Activated T-cell treated with anti-CD3 and anti-CD28 coated beads, Interleukin-2, amount 50 U/mL, for 72 hours (primary cell): ENCODE measurements at regions not wholly inside any gene's neighbourhood (a gene's known extent, or its start where the extent isn't known, plus 50 kb on each side); places are given as distances from the start of the nearest gene placed in this dataset.

ENCODE experiments used
- ATAC-seq, 2 donors: fragments of 150-1000 bp; cut with Tn5 transposase; replicated peaks in 1 of 2; 2 replicates each; pipeline ENCODE4 v1.10.0; 2021; ENCODE audit warnings: moderate library complexity in 2 of 2, mild to moderate bottlenecking in 1 of 2
- DNase-seq, 2 donors: peaks; one replicate each; pipeline ENCODE4 v3.0.0; 2021 to 2022; ENCODE audit warnings: mixed read lengths in 1 of 2
- H3K27ac Mint-ChIP-seq: one replicate; pipeline ENCODE4 v1.8.0; 2022; ENCODE audit warnings: mild to moderate bottlenecking, moderate library complexity, mixed read lengths
- H3K27me3 Mint-ChIP-seq: one replicate; pipeline ENCODE4 v1.8.0; 2022; ENCODE audit warnings: low read depth, mixed read lengths
- H3K36me3 Mint-ChIP-seq, 2 donors: one replicate each; pipeline ENCODE4 v1.8.0; 2022; ENCODE audit warnings: mixed read lengths in 2 of 2, mild to moderate bottlenecking in 1 of 2; ENCODE audit not compliant: insufficient read depth in 2 of 2
- H3K4me1 Mint-ChIP-seq: one replicate; pipeline ENCODE4 v1.8.0; 2022; ENCODE audit warnings: low read depth, mixed read lengths
- H3K4me3 Mint-ChIP-seq, 2 donors: one replicate each; pipeline ENCODE4 v1.8.0; 2022; ENCODE audit warnings: mild to moderate bottlenecking in 2 of 2, mixed read lengths in 2 of 2, moderate library complexity in 2 of 2
- H3K9me3 Mint-ChIP-seq, 2 donors: one replicate each; pipeline ENCODE4 v1.8.0; 2022; ENCODE audit warnings: mixed read lengths in 2 of 2

GRCh38 chr3:45337839-45338470, 50.4 kb upstream of the LARS2 start:
- H3K27me3 Mint-ChIP-seq: peaks cover 13% of the 10 kb centered on the region
- no peak for ATAC-seq

More at GRCh38 chr3:45337839-45338470, 50.4 kb upstream of the LARS2 start:
- no peaks in the 10 kb centered on the region for H3K9me3 Mint-ChIP-seq
- H3K4me3 Mint-ChIP-seq: no peak overlapping the region
- no peak for DNase-seq
- no peaks in the 10 kb centered on the region for H3K36me3 Mint-ChIP-seq
- H3K4me1 Mint-ChIP-seq: no peaks in the 10 kb centered on the region
- H3K27ac Mint-ChIP-seq: no peak overlapping the region
